ENCODE measurements at regions not wholly inside any gene's neighbourhood (a gene's known extent, or its start where the extent isn't known, plus 50 kb on each side); places are given as distances from the start of the nearest gene placed in this dataset.
"Not testable (repeated sequence)": the region's sequence is repeated elsewhere in the genome, so short reads cannot be mapped to it uniquely, and the experiment has no call there.

DNA sequence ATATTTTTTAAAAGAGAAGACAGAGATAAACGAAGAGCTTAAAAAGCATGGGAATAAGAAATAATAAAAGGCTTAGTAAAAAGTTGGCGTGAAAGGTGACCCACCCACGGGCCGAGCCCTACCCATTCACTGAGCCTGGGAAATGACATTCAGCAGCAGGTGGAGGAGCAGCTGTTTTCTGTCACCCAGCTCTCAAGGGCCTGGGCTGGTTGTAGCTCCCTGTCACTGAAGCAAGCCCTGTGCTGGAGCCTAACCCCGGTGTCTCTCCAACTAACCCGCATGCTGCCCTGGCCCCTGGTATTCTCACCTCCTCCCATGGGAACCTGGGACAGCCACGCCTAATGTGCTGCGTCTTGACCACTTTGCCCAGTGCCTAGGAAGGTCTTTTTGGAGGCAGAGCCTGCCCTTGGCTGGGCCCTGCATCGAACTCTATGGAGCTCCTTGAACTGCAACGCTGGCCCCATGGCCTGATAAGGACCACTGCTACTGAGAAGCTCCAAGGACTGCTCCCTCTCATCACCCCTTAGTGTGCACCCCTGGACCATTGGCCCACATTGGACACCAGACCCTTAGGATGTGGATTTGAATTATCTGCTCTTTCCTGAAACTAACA, 68.8 kb upstream of the IYD start:
- DNase-seq (ENCODE audit: low spot score): no peak
- FAIRE-seq: no peak

DNA sequence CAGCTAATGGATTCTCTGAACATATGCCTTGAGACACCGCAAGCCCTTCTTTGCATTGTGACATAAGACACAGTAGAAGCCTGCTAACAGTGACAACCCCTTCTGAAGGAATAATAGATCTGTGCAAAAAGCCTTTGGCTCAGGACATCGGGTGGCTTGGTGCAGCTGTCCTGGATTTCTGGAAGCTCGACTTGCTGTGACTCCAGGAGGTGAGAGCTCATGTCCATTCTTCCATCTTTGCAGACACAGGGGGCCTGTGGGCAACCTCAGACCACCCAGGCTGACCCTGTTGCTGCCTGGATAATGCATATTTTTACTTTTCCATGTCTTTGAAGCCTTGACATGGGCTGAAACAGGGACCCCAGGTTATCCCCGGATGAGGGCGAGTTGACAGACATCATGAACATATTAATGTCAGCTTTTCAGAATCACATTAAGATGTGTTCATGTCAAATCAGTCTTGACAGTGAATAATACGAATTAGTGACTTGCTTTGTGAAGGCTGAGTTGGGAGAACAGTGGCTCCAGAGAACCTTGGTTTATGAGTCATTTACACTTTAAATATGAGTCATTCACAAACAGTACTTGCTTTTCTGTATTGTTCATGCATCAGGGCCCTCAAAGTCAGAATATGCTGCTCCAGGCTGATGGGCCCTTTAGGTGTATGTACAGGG, 66.8 kb upstream of the IYD start:
- DNase-seq (ENCODE audit: low spot score): peak; percentile 83
- FAIRE-seq: peak; percentile 37

DNA sequence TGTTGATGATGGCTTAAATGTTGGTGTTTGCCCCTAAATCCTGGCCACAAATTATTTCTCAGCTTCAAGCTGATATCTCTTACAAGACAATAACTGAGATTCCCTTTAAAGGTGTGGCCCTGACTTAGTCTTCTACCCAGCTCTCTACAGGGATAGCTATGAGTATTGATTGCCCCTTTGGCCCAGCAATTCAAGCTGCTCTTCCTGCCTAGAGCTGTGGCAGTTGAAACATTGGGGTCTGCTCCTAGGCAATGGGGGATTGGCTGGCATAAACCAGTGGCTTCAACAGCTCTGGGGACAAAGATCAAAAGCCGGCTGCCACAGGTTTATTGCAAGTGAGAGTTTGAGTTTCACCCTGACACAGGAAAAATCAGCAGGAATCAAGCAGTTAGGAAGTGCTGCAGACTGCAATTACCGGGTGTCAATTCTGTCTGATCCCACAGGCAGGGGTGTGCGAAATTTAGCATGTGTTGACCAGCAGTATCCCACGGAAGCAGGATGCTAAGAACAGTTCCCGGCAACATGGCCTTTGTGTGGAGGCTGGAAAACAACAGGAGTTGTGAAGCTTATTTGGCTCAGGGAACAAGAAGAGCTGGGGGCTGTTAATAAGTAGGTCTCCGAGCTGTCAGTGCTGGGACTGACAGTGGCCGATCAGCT, 66.2 kb upstream of the IYD start:
- DNase-seq (ENCODE audit: low spot score): no peak
- no peak for FAIRE-seq

DNA sequence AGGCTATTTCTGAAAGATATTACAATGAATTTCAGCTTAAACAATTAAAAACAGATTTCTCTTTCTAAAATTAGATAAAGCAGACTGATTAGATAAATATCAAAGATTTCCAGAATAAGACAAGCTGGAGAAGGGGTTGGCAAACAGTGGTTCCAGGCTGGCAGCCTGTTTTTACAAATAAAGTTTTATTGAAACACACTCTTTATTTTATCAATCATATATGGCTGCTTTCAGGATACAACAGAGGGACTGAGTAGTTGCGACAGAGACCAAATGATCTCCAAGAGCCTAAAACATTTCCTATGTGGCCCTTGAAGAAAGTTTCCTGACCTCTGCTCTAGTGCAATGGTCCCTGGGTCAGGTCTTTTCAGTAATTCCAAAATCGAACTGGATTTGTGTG, 65.6 kb upstream of the IYD start:
- FAIRE-seq: no peak
- no peak for DNase-seq (ENCODE audit: low spot score)

DNA sequence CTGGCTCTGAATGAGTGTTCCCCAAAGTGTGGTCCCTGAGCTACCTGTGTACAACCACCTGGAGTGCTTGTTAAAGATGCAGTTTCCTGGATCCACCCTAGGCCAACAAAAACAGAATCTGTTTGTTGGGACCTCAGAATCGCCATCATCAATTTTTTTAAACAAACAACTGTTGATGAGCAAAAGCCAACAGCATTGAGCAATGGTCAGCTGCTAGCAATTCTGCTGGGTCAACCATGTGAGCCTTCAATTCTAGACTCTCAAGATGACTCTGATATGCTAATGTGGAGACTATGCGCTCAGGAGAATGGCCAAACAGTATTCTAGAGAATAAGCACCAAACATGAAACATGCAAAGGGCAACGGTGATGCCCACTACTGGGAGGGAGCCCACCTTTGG, 64.4 kb upstream of the IYD start:
- DNase-seq (ENCODE audit: low spot score) (no peak), FAIRE-seq (no peak)

DNA sequence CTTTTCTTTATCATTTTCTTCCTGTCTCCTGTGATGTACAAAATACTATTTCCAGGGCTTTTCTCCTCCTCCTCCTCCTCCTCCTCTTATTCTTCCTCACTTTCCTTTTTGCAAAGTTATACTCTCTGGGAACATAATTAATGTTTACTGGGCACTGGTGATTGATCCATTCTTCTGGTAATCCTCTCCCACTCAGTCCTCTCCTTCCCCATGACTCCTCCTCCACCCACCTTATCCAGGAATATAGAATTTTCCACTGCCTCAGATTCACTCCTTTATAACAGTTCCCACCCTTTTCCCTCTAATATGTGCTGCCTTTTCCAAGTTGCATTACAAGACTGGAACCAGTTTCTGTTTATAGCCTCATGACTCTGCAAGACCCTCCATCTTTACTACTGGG, 62.5 kb upstream of the IYD start:
- no peak for FAIRE-seq
- no peak for DNase-seq (ENCODE audit: low spot score)

DNA sequence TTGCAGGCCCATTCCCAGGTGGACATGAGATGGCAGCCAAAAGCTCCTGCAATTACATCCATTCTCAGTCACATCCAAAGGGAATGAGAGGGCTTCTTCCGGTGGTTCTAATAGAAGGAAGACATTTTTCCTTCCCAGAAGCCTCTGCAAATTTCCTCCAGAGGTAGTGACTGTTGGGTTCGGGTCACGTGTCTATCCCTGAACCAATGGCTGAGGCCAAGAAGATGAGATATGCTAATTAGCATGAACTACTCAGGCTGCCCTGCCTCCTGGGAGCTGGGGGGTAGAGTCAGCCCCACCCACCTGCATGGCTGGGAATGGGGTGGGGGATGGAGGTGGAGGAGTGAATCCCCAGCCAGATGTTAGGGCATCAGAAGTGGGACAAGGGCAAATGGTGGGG, 61.3 kb upstream of the IYD start:
- DNase-seq (ENCODE audit: low spot score) (no peak), FAIRE-seq (no peak)

DNA sequence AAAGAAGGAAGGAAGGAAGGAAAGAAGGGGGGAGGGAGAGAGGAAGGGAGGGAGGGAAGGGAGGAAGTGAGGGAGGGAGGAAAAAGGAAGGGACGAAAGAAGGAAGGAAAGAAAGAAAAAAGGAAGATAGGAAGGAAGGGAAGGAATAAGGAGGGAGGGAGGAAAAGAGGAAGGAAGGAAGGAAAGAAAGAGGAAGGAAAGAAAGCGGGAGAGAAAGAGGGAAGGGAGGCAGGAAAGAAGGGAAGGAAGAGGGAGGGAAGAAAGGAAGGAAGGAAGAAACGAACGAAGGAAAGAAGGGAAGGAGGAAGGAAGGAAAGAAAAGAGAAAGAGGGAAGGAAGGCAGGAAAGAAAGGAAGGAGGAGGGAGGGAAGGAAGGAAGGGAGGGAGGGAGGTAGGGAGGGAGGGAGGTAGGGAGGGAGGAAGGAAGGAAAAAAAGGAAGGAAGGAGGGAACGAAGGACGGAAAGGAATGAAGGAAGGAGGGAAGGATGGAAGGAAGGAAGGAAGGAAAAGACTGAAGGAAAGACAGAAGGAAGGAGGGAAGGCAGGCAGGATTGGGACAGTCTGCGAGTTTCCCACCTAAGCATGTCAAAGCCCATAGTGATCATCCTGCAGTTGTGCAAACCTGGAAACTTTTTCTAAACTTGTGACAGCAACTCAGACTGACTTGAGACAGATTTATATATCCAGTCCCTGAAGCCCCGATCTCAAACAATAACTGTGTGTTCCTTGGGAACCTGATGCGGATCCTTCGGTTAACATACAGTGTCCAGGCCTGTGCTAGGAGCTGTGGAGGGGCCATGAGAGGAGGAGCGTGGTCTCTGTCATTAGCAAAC, 59.8 kb upstream of the IYD start:
- FAIRE-seq: no peak

DNA sequence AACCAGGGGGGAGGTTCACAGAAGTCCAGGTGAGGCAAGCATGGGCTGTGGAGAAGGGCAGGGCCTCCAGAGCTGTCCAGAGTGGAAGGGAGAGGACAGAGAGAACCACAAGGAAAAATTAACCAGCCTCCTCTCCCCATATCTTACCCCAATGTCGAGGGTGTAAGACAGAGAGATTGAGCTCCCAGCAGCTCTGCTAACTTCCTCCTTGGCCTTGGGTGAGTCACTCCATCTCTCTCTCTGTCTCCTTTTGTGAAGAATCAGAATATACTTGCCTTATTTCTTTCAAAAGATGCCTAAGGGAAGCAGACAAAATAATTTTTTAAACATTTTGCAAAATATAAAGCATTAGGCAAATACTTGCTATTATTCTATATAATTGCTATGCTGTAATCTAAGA, 58.3 kb upstream of the IYD start:
- DNase-seq (ENCODE audit: low spot score): no peak
- no peak for FAIRE-seq

More for the DNA sequence above, 59.8 kb upstream of the IYD start:
- DNase-seq (ENCODE audit: low spot score): no peak

DNA sequence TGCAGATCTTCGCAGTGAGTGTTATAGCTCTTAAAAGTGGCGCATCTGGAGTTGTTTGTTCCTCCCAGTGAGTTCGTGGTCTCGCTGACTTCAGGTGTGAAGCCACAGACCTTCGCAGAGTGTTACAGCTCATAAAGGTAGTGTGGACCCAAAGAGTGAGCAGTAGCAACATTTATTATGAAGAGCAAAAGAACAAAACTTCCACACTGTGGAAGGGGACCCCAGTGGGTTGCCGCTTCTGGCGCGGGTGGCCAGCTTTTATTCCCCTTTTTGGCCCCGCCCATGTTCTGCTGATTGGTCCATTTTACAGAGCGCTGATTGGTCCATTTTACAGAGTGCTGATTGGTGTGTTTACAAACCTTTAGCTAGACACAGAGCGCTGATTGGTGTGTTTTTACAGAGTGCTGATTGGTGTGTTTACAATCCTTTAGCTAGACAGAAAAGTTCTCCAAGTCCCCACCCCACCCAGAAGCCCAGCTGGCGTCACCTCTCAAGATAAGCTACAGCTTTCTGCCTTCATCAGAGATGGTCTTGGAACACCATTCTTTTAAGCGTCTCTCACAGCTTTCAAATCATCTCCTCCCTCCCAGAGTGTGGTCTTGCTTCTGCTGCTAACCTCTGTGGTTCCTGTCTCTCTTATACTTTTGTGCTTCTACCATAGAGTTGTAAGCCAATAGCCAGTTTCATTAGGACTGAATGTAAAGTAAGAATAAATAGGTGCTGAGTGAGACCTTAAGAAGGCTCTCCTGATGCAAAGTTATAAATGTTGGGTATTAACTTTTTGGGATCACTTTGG, 57.5 kb upstream of the IYD start:
- FAIRE-seq: not testable (repeated sequence)

DNA sequence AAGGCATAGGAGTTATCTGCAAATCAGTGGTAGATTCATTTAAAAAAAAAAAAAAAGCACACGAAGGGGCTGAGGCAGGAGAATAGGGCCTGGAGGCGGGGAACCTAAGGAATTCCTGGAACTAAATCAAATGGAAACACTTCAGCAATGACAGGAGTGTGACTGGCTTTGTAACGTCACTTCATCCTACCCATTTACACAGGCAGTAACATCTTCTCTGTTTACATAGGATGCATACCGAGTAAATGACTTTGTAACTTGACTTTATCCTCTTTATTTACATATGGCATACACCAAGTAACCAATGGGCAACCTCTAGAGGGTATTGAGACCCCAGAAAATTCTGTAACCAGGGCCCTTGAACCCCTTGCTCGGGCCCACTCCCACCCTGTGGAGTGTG, 56.4 kb upstream of the IYD start:
- no peak for DNase-seq (ENCODE audit: low spot score)
- FAIRE-seq: no peak

More for the DNA sequence above, 57.5 kb upstream of the IYD start:
- DNase-seq (ENCODE audit: low spot score): not testable (repeated sequence)

DNA sequence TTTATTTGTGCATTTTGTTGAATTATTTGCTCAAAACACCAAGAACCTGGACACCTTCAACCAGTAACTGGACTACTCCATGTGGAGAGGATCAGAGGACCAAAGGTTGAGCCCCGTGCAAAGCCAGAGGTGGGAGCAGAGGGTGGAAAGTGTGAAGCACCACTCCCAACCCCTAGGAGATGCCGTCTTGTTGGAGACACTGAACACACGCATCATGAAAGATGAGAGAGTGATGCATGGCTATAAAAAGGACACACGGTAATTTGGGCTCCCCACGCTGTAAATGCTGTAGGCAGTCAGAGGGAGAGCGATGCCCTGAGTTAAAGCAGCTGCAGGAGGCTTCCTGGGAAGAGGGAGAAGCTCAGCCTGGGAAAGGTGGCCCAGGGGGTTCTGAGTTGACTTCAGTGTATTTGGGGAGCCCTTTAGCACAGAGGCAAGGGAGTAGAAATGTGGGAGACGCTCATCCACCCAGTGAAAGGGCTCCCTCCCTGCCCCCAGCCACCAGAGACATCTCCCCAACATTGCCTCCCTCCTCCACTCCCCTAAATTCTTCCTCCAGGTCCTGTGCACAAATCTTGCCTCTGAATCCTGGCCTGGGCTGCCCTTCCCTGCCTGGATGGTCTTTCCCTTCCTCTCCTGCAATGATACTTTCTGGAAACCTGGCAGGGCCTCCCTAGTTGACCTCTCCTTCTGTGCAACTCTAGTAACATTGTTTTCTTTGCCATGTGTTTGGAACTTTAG, 55.8 kb upstream of the IYD start:
- no peak for DNase-seq (ENCODE audit: low spot score)
- no peak for FAIRE-seq

DNA sequence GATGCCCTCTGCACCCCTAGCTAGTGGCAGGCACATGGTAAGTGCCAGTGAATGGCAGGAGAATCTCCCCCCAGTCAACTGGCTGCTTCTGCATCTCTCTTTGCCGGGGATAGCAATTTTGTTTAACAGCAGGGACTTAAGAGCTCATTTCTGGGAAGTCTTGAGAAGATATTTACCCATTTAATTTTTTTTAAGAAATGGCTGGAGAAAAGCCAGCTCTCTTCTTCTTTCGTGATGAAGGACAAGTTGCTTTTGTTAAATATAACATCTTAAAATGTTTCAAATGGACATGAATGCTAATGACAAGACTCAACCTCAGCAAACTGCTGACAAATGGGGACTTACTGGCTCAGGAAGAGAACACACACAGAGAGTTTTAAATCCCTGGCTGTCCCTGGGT, 55.0 kb upstream of the IYD start:
- DNase-seq (ENCODE audit: low spot score): no peak
- FAIRE-seq: no peak

DNA sequence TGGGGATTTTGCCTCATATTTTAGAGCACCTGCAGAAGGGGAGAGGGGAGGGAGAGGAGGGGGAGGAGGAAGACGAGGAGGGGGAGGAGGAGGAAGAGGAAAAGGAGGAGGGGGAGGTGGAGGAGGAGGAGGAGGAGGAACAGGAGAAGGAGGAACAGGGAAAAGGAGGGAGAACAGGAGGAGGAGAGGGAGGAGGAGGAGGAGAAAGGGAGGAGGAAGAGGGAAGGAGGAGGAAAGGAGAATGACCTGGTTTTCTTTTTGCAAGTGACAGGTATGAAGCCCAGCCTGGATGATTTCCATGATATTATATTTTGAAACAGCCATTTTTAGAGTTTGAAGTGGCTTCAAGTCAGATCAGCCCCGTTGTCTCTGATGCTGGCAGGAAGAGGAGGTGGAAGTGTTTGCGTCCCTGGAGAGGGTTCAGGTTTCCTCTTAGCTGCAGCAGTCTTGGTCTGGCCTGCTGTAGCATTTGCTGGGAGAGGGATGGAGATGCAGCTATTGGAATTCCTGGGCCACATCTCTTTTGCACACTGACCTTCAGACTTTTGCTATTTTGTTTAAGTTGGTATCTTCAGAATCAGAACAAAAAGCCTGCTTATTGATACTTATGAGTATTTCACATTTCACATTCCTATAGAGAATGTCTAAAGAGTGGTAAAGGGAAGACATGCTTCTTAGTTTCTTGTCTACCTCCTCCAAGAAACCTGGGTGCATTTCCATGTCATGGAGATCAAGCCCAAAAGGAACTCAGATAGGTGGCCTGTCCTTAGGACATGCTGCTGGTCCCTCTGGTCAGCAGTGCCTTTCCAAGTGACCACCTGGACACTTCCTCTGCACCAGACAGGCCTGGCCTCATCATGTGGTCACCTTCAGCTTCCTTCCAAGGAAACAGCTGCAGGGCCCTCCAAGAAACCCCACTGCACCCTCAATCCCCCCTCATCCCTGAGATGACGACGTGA, 54.3 kb upstream of the IYD start:
- DNase-seq (ENCODE audit: low spot score) (no peak), FAIRE-seq (no peak)

DNA sequence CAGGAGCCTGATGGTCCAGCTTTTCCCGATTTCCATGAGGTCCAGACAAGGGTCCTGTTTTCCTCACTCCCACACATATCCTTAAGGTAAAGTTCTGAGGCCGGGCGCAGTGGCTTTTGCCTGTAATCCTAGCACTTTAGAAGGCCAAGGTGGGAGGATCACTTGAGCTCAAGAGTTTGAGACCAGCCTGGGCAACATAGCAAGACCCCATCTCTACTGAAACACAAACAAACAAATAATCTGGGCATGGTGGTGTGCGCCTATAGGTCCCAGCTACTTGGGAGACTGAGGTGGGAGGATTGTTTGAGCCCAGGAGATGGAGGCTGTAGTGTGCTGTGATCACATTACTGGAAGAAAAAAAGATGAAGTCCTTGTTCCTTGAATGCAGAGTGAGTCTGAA, 53.2 kb upstream of the IYD start:
- FAIRE-seq (no peak), DNase-seq (ENCODE audit: low spot score) (no peak)

DNA sequence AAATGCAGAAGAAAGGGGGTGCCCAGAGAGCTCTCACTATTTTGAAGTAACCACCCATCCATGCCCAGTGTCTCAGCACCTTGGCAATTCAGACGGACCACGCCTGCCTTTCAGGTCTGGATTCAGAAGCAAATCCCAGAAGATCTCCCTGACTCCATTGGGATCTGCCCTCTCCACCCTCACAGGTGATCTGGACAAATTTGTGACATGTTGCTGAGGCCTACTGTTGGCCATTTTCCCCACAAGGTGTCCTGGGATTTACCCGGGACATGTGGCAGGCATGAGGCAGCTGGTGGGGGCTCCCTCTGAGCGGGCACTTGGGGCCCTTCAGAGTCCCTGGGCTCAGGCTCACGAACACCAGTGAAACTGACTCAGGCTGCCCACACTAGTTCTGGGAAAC, 51.9 kb upstream of the IYD start:
- FAIRE-seq (no peak), DNase-seq (ENCODE audit: low spot score) (no peak)

Measured in urothelium cell line (cell line).